ENCODE measurements at regions not wholly inside any gene's neighbourhood (a gene's known extent, or its start where the extent isn't known, plus 50 kb on each side); places are given as distances from the start of the nearest gene placed in this dataset.

DNA sequence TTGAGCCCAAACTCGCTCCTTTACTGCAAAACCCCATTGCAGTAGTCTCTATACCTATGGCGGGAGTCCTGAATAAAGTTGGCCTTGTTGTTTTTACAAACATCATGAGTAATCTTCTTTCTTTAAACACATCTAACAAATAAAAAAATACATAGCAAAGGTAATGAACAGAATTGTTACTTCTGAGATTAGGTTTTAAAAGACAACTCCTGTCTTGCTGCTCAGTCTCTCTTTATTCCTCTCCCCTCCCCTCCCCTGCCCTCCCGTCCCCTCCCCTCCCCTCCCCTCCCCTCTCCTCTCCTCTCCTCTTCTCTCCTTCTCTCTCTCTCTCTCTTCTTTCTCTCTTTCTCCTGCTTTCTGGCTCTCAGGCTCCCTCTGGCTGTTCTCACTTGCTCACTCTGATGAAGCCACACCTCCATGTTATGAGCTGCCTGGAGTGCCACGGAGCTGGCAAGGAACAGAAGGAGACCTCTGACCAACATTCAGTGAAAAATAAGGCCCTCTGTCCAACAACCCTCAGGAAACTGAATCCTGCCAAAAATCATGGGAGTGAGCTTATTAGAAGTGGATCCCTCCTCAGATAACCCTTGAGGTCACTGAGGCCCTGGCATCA is 300.7 kb upstream of the MIR17HG start:
- CTCF ChIA-PET = interaction anchor here (0.6 kb wide), 1 partner anchor 61 kb away, joined by 4 read pairs; no protein-coding TSS in a partner anchor
- H4K20me1 ChIP-seq (ENCODE audit: low read length) = no peaks in the 10 kb centered on the region
- BruUV-seq (replicated peaks) = no TSS peak
- no peaks in the 10 kb centered on the region for H3K36me3 ChIP-seq (ENCODE audit: low read depth, low read length)
- TF ChIP-seq, protein P1, sequence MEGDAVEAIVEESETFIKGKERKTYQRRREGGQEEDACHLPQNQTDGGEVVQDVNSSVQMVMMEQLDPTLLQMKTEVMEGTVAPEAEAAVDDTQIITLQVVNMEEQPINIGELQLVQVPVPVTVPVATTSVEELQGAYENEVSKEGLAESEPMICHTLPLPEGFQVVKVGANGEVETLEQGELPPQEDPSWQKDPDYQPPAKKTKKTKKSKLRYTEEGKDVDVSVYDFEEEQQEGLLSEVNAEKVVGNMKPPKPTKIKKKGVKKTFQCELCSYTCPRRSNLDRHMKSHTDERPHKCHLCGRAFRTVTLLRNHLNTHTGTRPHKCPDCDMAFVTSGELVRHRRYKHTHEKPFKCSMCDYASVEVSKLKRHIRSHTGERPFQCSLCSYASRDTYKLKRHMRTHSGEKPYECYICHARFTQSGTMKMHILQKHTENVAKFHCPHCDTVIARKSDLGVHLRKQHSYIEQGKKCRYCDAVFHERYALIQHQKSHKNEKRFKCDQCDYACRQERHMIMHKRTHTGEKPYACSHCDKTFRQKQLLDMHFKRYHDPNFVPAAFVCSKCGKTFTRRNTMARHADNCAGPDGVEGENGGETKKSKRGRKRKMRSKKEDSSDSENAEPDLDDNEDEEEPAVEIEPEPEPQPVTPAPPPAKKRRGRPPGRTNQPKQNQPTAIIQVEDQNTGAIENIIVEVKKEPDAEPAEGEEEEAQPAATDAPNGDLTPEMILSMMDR (conservative IDR thresholded peaks at IDR 0.05; ENCODE audit: low read depth, low read length) = no peak
- TF ChIP-seq EZH2phosphoT487 (IDR thresholded peaks at IDR 0.05; ENCODE audit: borderline replicate concordance, low read length) (no peak), EZH2 (IDR thresholded peaks at IDR 0.05; ENCODE audit: low read length, unreplicated experiment) (no peak)
- no peak overlapping the region for H3K27ac ChIP-seq (ENCODE audit: low read length)
- H3K9me3 ChIP-seq (ENCODE audit: low read length) = no peaks in the 10 kb centered on the region
- ATAC-seq (peak; percentile 56; the same call in 1 of the 2 replicates), DNase-seq (no peak)
- no peaks in the 10 kb centered on the region for H3F3A ChIP-seq (ENCODE audit: low read length, unreplicated experiment)
- POLR2A ChIA-PET (ENCODE audit: unreplicated experiment) = interaction anchor here (0.6 kb wide), 1 partner anchor 152 kb away, joined by 4 read pairs; no protein-coding TSS in a partner anchor
- no peak overlapping the region for H3K4me3 ChIP-seq (ENCODE audit: low read length)
- no peak overlapping the region for H3K9ac ChIP-seq (ENCODE audit: low read length)
- H3K27me3 ChIP-seq (ENCODE audit: low read length) = no peaks in the 10 kb centered on the region
- H3K9me2 ChIP-seq (replicated peaks; ENCODE audit: low read length) = no peaks in the 10 kb centered on the region
- H2AFZ ChIP-seq (ENCODE audit: low read length) = no peak overlapping the region
- intact Hi-C loops (cut with micrococcal nuclease) = loop anchor here (10.0 kb wide), 1 partner anchor 162 kb away; no protein-coding TSS in a partner anchor
- H3K4me2 ChIP-seq (ENCODE audit: low read length) = no peak overlapping the region
- no peaks in the 10 kb centered on the region for H3K4me1 ChIP-seq (ENCODE audit: insufficient read depth, low read length)
- no peaks in the 10 kb centered on the region for H3K79me2 ChIP-seq (ENCODE audit: low read length)

- Histone ChIP-seq H3K27me3 (ENCODE audit: low read length) (no peaks in the 10 kb centered on the region; the same call in 1 of the 2 replicates), H3K4me1 (ENCODE audit: insufficient read depth, low read length) (no peaks in the 10 kb centered on the region), H2AFZ (ENCODE audit: low read length) (no peak overlapping the region), H3K4me3 (ENCODE audit: low read length) (no peak overlapping the region), H3K4me2 (ENCODE audit: low read length) (no peak overlapping the region), H3K9me3 (ENCODE audit: low read length) (no peaks in the 10 kb centered on the region), H4K20me1 (ENCODE audit: low read length) (no peaks in the 10 kb centered on the region), H3K9ac (ENCODE audit: low read length) (no peak overlapping the region), H3K27ac (ENCODE audit: low read length) (no peak overlapping the region), H3K9me2 (replicated peaks; ENCODE audit: low read length) (no peaks in the 10 kb centered on the region), H3F3A (ENCODE audit: low read length, unreplicated experiment) (no peaks in the 10 kb centered on the region), H3K79me2 (ENCODE audit: low read length) (no peaks in the 10 kb centered on the region), H3K36me3 (ENCODE audit: low read depth, low read length) (no peaks in the 10 kb centered on the region)
- ChIA-PET POLR2A (ENCODE audit: unreplicated experiment) (no interaction called here), CTCF (no interaction called here)
- DNase-seq (no peak), ATAC-seq (no peak)
- TF ChIP-seq, protein P1 (conservative IDR thresholded peaks at IDR 0.05; ENCODE audit: low read depth, low read length) = no peak
- intact Hi-C loops (cut with micrococcal nuclease) = no loop called here
- no TSS peak for BruUV-seq (replicated peaks)
Measured at GRCh38 chr13:91050970-91051369, 296.5 kb upstream of the MIR17HG start.

GRCh38 chr13:91052876-91053275 is 294.6 kb upstream of the MIR17HG start:
- no peak for TF ChIP-seq EZH2phosphoT487 (IDR thresholded peaks at IDR 0.05; ENCODE audit: borderline replicate concordance, low read length)
- TF ChIP-seq EZH2 (IDR thresholded peaks at IDR 0.05; ENCODE audit: low read length, unreplicated experiment) = no peak
- TF ChIP-seq, protein P1 (conservative IDR thresholded peaks at IDR 0.05; ENCODE audit: low read depth, low read length) = no peak
- H4K20me1 ChIP-seq (ENCODE audit: low read length) = no peaks in the 10 kb centered on the region
- no peaks in the 10 kb centered on the region for H3K9me3 ChIP-seq (ENCODE audit: low read length)
- H3K36me3 ChIP-seq (ENCODE audit: low read depth, low read length) = no peaks in the 10 kb centered on the region
- ChIA-PET POLR2A (ENCODE audit: unreplicated experiment) (no interaction called here), CTCF (no interaction called here)
- no peak overlapping the region for H3K9ac ChIP-seq (ENCODE audit: low read length)
- ATAC-seq = no peak
- H3K27ac ChIP-seq (ENCODE audit: low read length) = no peak overlapping the region
- no TSS peak for BruUV-seq (replicated peaks)
- H3K4me3 ChIP-seq (ENCODE audit: low read length) = no peak overlapping the region
- H3K4me2 ChIP-seq (ENCODE audit: low read length) = no peak overlapping the region
- DNase-seq = no peak
- H3K9me2 ChIP-seq (replicated peaks; ENCODE audit: low read length) = no peaks in the 10 kb centered on the region
- H3K4me1 ChIP-seq (ENCODE audit: insufficient read depth, low read length) = no peaks in the 10 kb centered on the region
- no peak overlapping the region for H2AFZ ChIP-seq (ENCODE audit: low read length)
- intact Hi-C loops (cut with micrococcal nuclease) = no loop called here
- H3K27me3 ChIP-seq (ENCODE audit: low read length) = no peaks in the 10 kb centered on the region; the same call in 1 of the 2 replicates
- H3K79me2 ChIP-seq (ENCODE audit: low read length) = no peaks in the 10 kb centered on the region
- H3F3A ChIP-seq (ENCODE audit: low read length, unreplicated experiment) = no peaks in the 10 kb centered on the region
